Glutamatergic neuron (in vitro differentiated cells): ENCODE measurements at regions not wholly inside any gene's neighbourhood (a gene's known extent, or its start where the extent isn't known, plus 50 kb on each side); places are given as distances from the start of the nearest gene placed in this dataset.

Experiments
- DNase-seq: peaks from one replicate; pipeline ENCODE4 v3.0.0; 2022
- H3K27ac Mint-ChIP-seq: one replicate; pipeline ENCODE4 v1.8.0; 2020; ENCODE audit warnings: mild to moderate bottlenecking, mixed read lengths, inconsistent platforms; ENCODE audit not compliant: unreplicated experiment
- H3K27me3 Mint-ChIP-seq: one replicate; pipeline ENCODE4 v1.8.0; 2020; ENCODE audit warnings: mild to moderate bottlenecking, moderate library complexity, mixed read lengths, inconsistent platforms; ENCODE audit not compliant: unreplicated experiment
- H3K36me3 Mint-ChIP-seq: one replicate; pipeline ENCODE4 v1.8.0; 2020; ENCODE audit warnings: mild to moderate bottlenecking, mixed read lengths, inconsistent platforms; ENCODE audit not compliant: unreplicated experiment
- H3K4me1 Mint-ChIP-seq: one replicate; pipeline ENCODE4 v1.8.0; 2020; ENCODE audit warnings: mild to moderate bottlenecking, low read depth, mixed read lengths, inconsistent platforms; ENCODE audit not compliant: unreplicated experiment
- H3K4me3 Mint-ChIP-seq: one replicate; pipeline ENCODE4 v1.8.0; 2020; ENCODE audit warnings: mild to moderate bottlenecking, mixed read lengths, inconsistent platforms; ENCODE audit not compliant: unreplicated experiment
- H3K9me3 Mint-ChIP-seq: one replicate; pipeline ENCODE4 v1.8.0; 2020; ENCODE audit warnings: mild to moderate bottlenecking, moderate library complexity, mixed read lengths, inconsistent platforms; ENCODE audit not compliant: unreplicated experiment
- TF ChIP-seq, protein P1 (sequence below): fragments of 200-600 bp; sonication (generic); IDR thresholded peaks from one replicate; pipeline ENCODE4 v1.5.0; 2021; ENCODE audit not compliant: partially characterized antibody, unreplicated experiment

DNA sequence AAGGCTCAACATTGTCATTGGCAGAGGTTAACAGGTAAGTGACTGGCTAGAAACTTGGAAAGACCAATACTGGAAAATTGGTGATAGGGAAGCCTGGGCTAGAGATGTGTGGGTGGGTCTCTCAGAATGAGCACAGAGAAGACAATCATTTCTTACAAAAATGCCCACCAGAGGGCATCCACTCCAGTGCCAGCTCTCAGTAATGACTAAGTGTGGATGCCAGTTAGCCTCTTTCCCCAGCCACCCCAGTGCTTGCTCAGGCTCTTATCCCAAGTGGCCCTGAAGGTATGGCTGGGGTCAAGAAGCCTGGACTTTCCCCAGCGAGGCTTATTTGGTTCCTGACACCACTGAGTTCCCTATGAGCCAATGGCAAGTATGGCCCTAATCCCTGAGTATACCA lies 115.9 kb upstream of the ST8SIA2 start:
- no peaks in the 10 kb centered on the region for H3K4me1 Mint-ChIP-seq
- H3K9me3 Mint-ChIP-seq = no peaks in the 10 kb centered on the region
- H3K27me3 Mint-ChIP-seq = peaks cover 2% of the 10 kb centered on the region
- H3K36me3 Mint-ChIP-seq = no peaks in the 10 kb centered on the region
- no peak overlapping the region for H3K27ac Mint-ChIP-seq
- no peak overlapping the region for H3K4me3 Mint-ChIP-seq
- DNase-seq = no peak
- TF ChIP-seq, protein P1, sequence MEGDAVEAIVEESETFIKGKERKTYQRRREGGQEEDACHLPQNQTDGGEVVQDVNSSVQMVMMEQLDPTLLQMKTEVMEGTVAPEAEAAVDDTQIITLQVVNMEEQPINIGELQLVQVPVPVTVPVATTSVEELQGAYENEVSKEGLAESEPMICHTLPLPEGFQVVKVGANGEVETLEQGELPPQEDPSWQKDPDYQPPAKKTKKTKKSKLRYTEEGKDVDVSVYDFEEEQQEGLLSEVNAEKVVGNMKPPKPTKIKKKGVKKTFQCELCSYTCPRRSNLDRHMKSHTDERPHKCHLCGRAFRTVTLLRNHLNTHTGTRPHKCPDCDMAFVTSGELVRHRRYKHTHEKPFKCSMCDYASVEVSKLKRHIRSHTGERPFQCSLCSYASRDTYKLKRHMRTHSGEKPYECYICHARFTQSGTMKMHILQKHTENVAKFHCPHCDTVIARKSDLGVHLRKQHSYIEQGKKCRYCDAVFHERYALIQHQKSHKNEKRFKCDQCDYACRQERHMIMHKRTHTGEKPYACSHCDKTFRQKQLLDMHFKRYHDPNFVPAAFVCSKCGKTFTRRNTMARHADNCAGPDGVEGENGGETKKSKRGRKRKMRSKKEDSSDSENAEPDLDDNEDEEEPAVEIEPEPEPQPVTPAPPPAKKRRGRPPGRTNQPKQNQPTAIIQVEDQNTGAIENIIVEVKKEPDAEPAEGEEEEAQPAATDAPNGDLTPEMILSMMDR = no peak

DNA sequence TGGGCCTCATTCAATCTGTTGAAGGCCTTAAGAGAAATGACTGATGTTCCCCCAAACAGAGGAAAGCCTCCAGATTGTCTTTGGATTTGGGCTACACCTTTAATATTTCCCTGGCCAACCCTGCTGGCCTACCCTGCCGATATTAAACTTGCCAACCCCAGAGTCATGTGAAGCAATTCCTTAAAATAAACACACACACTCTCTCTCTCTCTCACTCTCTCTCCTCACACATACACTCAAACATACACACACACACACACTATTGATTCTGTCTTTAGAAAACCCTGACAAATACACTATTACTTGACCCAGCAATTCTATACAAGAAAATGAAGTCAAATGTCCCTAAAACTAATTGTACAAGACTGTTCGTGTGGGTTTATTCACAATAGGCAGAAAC lies 109.9 kb upstream of the ST8SIA2 start:
- H3K4me3 Mint-ChIP-seq = no peak overlapping the region
- no peaks in the 10 kb centered on the region for H3K9me3 Mint-ChIP-seq
- no peaks in the 10 kb centered on the region for H3K36me3 Mint-ChIP-seq
- TF ChIP-seq, protein P1 = no peak
- H3K27me3 Mint-ChIP-seq = no peaks in the 10 kb centered on the region
- H3K4me1 Mint-ChIP-seq = no peaks in the 10 kb centered on the region
- H3K27ac Mint-ChIP-seq = no peak overlapping the region
- no peak for DNase-seq

DNA sequence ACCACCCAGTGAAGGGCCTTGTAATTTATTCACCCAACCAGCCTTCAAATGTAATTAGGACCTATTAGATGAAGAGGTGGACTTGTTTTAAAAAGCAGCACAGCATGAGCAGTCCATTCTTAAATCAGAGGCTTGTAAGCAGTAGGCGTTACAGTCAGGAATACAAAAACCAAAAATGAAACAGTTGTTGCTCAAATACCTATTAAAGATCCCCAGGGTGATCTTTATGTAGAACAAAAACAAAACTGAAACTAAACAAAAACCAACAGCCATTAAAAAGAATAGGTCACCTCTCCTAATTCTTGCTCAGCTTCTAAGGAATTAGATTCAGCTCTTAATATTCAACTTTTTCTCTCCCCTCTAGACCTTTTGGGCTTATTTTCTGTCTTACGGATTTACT lies 104.9 kb upstream of the ST8SIA2 start:
- DNase-seq = no peak
- TF ChIP-seq, protein P1 = no peak

DNA sequence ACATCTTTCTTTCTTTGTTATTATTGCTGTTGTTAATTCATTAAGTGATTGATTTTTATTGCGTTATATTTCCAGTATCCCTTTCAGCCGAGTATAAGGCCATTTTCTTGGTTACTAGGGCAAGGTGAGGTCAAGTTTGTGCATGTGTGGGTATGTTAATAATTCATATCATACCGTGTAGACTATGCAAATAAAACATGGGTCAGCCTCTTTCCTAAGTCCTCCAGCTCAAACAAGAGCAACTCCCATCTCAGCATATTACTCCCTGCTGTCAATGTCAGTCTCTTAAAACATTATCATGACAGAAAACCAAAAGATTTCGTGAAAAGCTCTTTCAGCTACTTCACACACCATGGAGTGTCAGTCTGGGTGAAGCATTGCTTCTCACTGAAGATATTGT lies 103.9 kb upstream of the ST8SIA2 start:
- Mint-ChIP-seq H3K36me3 (no peaks in the 10 kb centered on the region), H3K4me1 (peaks cover 4% of the 10 kb centered on the region), H3K4me3 (no peak overlapping the region), H3K27me3 (no peaks in the 10 kb centered on the region), H3K27ac (no peak overlapping the region), H3K9me3 (no peaks in the 10 kb centered on the region)
- no peak for DNase-seq
- TF ChIP-seq, protein P1 = no peak

More for the DNA sequence above, 104.9 kb upstream of the ST8SIA2 start:
- no peaks in the 10 kb centered on the region for H3K27me3 Mint-ChIP-seq
- no peaks in the 10 kb centered on the region for H3K9me3 Mint-ChIP-seq
- no peak overlapping the region for H3K4me3 Mint-ChIP-seq
- no peak overlapping the region for H3K27ac Mint-ChIP-seq
- no peaks in the 10 kb centered on the region for H3K4me1 Mint-ChIP-seq
- no peaks in the 10 kb centered on the region for H3K36me3 Mint-ChIP-seq

DNA sequence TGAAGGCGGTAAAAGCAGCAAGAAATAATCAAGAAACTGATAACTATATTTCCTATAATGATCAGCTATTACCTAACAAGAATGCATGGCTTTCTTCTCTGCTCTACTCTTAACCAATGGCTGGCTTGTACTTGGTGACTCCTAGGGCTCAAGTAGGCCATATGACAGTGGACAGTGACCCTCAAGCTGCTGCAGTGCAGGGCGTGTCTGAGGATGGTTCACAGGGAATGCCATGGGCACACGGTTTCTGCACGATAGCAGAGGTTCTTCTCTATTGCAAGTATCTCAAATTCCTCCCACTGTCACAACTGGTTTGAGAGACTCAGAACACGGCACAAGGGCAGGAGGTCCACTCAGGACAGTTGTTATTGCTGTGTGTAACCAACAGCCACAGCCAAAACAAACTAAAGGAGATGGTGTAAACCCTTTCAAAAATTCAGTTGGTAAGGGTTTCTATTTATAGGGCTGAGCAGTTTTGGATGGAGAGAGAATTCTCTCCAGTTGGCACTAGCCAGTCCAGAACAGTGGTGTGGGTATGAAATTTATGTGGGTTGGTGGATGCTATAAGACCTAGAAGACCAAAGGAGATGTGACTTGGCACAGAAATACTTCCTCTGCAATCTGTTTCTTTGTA lies 103.2 kb upstream of the ST8SIA2 start:
- Mint-ChIP-seq H3K27me3 (no peaks in the 10 kb centered on the region), H3K27ac (no peak overlapping the region), H3K36me3 (no peaks in the 10 kb centered on the region), H3K4me3 (no peak overlapping the region), H3K4me1 (peaks cover 4% of the 10 kb centered on the region), H3K9me3 (no peaks in the 10 kb centered on the region)
- no peak for DNase-seq
- TF ChIP-seq, protein P1 = no peak
